GM12872 (cell line): ENCODE measurements at regions not wholly inside any gene's neighbourhood (a gene's known extent, or its start where the extent isn't known, plus 50 kb on each side); places are given as distances from the start of the nearest gene placed in this dataset.

Experiments
- CTCF ChIP-seq: IDR thresholded peaks from 3 replicates; pipeline ENCODE4 v1.5.1; 2011; ENCODE audit warnings: low read depth, mild to moderate bottlenecking, low read length, moderate library complexity; ENCODE audit not compliant: insufficient read depth

- TF ChIP-seq CTCF: no peak
Observed at GRCh38 chr3:28808068-28808467, 459.4 kb upstream of the AZI2 start.

- no peak for TF ChIP-seq CTCF
Observed at GRCh38 chr3:28816017-28816416, 464.9 kb upstream of the RBMS3 start.

GRCh38 chr3:28824316-28824715, 456.6 kb upstream of the RBMS3 start:
- no peak for TF ChIP-seq CTCF

GRCh38 chr3:28826840-28827239, 454.0 kb upstream of the RBMS3 start:
- TF ChIP-seq CTCF: no peak

- no peak for TF ChIP-seq CTCF
Observed at GRCh38 chr3:28835249-28835648, 445.6 kb upstream of the RBMS3 start.

- no peak for TF ChIP-seq CTCF
Observed at GRCh38 chr3:28835751-28836150, 445.1 kb upstream of the RBMS3 start.

- no peak for TF ChIP-seq CTCF
Observed at GRCh38 chr3:28836199-28836598, 444.7 kb upstream of the RBMS3 start.

GRCh38 chr3:28840976-28841376, 439.9 kb upstream of the RBMS3 start:
- no peak for TF ChIP-seq CTCF
